DMS153 (cell line): ENCODE measurements at regions not wholly inside any gene's neighbourhood (a gene's known extent, or its start where the extent isn't known, plus 50 kb on each side); places are given as distances from the start of the nearest gene placed in this dataset.
"Not testable (repeated sequence)": the region's sequence is repeated elsewhere in the genome, so short reads cannot be mapped to it uniquely, and the experiment has no call there.

ENCODE experiments used
- DNase-seq: peaks from one replicate; lab custom pipeline; 2025; lab: John Stamatoyannopoulos, UW

GRCh38 chr2:182548031-182548950 is 121.5 kb upstream of the PDE1A start:
- no peak for DNase-seq

- no peak for DNase-seq
Observed at GRCh38 chr2:182550234-182550633, 123.4 kb upstream of the PDE1A start.

DNA sequence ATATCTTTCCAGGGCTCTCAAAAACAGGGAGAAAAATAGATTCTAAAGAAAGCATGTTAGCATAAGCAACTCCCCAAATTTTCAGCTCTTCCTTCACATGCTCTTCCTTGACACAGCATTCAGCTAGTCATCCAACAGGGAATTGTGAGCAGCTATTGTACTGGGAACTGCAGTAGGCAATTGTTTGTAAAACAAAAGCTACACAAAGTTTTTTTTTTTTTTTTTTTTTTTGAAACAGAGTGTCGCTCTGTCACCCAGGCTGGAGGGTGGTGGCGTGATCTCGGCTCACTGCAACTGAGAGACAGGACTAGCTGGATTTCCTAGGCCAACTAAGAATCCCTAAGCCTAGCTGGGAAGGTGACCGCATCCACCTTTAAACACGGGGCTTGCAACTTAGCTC is 125.4 kb upstream of the PDE1A start:
- DNase-seq = not testable (repeated sequence)

DNA sequence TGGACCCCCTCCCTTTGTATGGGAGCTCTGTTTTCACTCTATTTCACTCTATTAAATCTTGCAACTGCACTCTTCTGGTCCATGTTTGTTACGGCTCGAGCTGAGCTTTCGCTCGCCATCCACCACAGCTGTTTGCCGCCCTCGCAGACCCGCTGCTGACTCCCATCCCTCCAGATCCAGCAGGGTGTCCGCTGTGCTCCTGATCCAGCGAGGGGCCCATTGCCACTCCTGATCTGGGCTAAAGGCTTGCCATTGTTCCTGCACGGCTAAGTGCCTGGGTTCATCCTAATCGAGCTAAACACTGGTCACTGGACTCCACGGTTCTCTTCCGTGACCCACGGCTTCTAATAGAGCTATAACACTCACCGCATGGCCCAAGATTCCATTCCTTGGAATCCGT is 125.9 kb upstream of the PDE1A start:
- DNase-seq = not testable (repeated sequence)

GRCh38 chr2:182553483-182553882 is 126.6 kb upstream of the PDE1A start:
- no peak for DNase-seq

DNA sequence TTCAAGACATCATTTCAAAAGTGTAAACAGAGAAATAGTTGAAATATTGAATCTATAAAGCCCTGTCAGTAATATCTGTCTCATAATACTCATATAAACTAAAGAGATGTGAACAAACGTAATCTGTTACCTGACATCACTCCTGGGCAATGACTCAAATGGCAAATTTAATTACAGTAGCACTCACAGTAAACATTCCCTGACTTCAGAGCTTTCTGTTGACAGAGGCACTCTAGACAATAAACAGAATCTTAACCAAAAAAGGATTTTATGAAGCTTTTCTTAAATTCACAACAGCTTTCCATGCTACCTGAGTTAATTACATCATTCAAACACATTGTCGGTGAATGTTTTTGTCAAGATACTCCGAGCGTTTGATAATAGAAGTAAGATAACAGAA is 128.1 kb upstream of the PDE1A start:
- peak; percentile 25 for DNase-seq

DNA sequence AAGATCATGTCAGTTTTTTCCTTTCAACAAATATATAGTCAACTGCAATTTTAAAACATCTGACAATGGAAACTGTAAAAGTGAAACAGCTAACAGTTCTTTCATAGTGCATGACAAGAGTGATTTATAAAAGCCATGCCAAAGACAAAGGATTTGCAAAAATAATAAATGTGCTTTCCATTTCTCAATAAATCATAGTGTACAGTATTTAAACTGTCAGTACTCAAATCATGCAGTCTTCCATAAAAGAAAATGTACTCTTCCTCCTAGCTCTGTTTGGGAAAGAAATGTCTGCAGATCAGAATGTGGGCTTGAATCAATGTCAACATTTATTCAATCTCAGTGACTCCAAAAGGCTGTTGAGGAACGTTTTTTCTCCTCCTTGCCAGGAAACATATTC is 131.7 kb upstream of the PDE1A start:
- no peak for DNase-seq

GRCh38 chr2:182559623-182560022 is 132.8 kb upstream of the PDE1A start:
- DNase-seq = no peak

GRCh38 chr2:182565911-182566567 is 139.2 kb upstream of the PDE1A start:
- DNase-seq = no peak

GRCh38 chr2:182573553-182573952 is 142.5 kb upstream of the DNAJC10 start:
- DNase-seq = no peak

DNA sequence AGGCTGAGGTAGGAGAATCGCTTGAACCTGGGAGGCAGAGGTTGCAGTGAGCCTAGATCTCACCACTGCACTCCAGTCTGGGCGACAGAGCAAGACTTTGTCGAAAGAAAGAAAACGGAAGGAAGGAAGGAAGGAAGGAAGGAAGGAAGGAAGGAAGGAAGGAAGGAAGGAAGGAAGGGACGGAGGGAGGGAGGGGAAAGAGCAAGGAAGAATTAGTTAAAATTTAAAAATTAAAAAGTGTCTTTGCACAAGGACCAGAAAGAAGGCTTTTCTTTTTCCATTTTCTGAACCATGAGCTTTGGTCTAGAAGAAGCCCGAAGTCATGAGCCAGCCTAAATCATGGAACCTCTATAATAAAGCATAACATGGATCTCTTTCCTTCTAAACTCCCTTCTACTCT is 138.2 kb upstream of the DNAJC10 start:
- DNase-seq = no peak

DNA sequence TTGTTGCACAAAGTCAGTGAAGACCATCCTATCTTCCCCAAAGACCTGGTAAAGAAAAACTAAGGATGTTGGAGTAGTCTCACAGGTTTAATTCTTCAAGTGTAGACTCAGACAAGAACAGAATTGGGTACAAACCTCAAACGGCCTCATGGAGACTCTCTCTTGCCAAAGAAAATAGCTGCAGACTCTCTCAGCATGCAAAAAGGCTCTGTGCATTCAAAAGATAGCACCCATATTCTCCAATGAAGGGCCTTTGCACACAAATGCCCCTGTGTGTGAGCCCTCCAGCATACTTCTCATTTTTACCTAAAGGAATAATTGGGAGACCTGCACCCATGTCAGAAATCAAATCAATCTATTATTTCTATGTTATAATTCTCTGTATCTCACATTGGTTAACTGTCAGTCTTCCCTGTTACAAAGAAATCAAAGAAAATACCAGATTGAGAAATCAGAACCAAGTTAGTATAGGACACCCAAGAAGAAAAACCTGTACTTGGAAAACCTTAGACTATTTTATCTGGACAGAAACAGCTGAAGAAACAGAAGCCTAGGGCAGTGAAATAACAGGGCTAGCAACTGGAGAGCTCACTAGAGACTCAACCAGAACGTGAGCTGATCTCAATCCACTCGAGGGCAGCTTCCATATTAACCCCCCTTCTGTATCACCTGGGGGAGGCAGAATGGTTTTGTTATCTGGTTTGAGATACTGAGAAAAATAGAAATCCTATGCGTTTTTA is 134.7 kb upstream of the DNAJC10 start:
- DNase-seq = no peak

DNA sequence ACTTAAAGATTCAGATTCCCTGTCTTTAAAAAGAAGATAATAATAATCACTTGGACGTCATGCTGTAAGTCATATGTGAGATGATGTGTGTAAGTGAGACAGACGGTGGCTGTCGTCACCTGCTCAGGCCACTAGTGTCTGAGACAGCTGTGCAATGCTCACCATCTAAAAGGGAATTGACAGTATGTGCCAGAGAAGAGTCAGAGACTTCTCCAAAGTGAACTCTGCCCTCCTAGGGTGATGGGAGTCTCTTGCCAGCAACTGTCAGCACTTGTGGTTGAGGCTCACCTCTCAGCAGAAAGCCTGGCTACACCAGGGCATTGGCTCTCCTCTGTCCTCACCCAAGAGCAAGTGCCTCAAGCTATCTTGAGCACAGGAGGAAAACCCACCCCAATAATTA is 131.6 kb upstream of the DNAJC10 start:
- no peak for DNase-seq

GRCh38 chr2:182585001-182585400 is 131.1 kb upstream of the DNAJC10 start:
- no peak for DNase-seq

DNA sequence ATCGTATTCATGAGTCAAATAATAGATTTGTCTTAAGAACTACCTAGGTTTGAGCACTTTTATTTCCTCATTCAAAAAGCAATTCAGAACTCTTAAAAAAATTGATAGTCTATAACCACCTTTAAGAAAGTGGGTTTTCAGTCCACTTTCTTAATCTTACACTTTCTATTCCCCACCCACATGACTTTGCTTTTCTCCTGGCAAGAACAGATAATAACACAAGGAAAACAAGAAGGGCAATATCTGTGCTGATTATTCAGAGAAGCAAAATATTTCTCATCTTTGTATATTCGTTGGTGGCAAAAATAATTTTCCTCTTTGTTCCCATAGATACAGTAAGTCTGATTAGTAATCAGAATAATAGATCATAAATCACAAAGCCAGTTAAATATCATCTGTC is 130.6 kb upstream of the DNAJC10 start:
- DNase-seq = no peak

- DNase-seq = no peak
Observed at GRCh38 chr2:182586426-182586825, 129.6 kb upstream of the DNAJC10 start.

- no peak for DNase-seq
Observed at GRCh38 chr2:182587831-182588230, 128.2 kb upstream of the DNAJC10 start.

GRCh38 chr2:182589121-182589520 is 126.9 kb upstream of the DNAJC10 start:
- no peak for DNase-seq

GRCh38 chr2:182591774-182592173 is 124.3 kb upstream of the DNAJC10 start:
- DNase-seq = no peak

- DNase-seq = no peak
Observed at GRCh38 chr2:182592691-182593393, 123.2 kb upstream of the DNAJC10 start.

DNA sequence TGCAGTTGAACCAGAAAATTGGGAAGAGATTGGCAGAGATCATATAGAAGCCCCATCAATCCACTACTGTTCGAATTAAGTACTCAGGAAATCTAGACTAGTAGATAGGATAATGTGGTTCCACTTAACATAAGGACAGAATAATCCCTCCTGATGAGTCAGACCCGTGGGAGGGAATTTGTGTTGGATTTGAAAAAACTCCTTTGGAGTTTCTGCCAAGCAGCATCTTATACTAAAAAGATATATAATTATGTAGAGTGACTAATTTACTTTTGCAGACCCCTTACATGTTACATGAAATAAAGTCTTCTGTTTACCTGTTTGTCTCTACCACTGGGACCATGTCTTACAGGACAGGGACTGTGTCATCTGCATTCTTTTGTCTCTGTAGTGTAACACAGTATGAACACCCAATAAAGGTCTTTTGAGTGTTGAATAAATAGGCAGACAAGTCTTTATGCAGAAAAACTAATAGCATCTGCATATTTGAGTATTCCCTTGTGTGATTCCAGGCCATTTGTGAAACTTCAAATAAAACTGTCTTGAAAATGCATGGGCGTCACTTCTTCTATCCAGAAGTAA is 122.6 kb upstream of the DNAJC10 start:
- DNase-seq = no peak

DNA sequence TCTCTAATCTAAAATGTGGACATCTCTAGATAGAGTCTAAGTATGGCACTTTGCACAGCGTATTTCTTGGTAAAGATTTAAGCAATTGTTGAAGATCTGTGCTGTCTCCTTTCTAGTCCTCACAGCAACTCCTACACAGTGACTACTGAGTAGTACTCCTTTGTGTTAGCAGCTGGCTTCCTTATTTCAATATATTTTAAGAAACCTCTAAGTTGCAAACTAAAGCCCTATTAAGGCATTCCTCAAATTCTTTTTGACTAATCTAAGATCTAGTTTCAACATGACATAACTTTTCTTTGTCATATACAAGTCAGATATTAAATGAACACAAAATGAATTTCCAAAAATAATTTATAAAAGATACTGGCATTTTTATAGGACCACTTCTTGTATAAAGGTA is 121.8 kb upstream of the DNAJC10 start:
- no peak for DNase-seq
